Dermis microvascular lymphatic vessel endothelial cell (primary cell): ENCODE measurements at regions not wholly inside any gene's neighbourhood (a gene's known extent, or its start where the extent isn't known, plus 50 kb on each side); places are given as distances from the start of the nearest gene placed in this dataset.

Experiments
- DNase-seq, 2 donors: peaks; one replicate each; pipeline versions ENCODE4 v3.0.0 to v3.0.0-alpha.2; 2010; ENCODE audit warnings: low read depth in 2 of 2

- DNase-seq = no peak
These were observed 60.4 kb upstream of the ARID2 start for GRCh38 chr12:45669093-45669492.

- no peak for DNase-seq
These were observed 59.7 kb upstream of the ARID2 start for GRCh38 chr12:45669792-45670191.

- DNase-seq = no peak
These were observed 59.0 kb upstream of the ARID2 start for GRCh38 chr12:45670346-45671065.

- DNase-seq = no peak
These were observed 58.3 kb upstream of the ARID2 start for GRCh38 chr12:45671254-45671653.

- DNase-seq = peak in 1 of 2 donors; percentile 67
These were observed 55.1 kb upstream of the ARID2 start for GRCh38 chr12:45674181-45674977.

- no peak for DNase-seq
These were observed 54.0 kb upstream of the ARID2 start for GRCh38 chr12:45675534-45675933.
